Suprapubic skin (tissue), 4 donors: ENCODE measurements at regions not wholly inside any gene's neighbourhood (a gene's known extent, or its start where the extent isn't known, plus 50 kb on each side); places are given as distances from the start of the nearest gene placed in this dataset.
"Not testable (repeated sequence)": the region's sequence is repeated elsewhere in the genome, so short reads cannot be mapped to it uniquely, and the experiment has no call there.

Source experiments
- DNase-seq, 2 donors: peaks; one replicate each; pipeline ENCODE4 v3.0.0-alpha.2; 2019; ENCODE audit warnings: low spot score in 2 of 2
- H3K27ac ChIP-seq: fragments of 200-600 bp; sonication (generic); one replicate; pipeline ENCODE4 v1.5.1; 2019
- H3K27me3 ChIP-seq: fragments of 200-600 bp; sonication (generic); one replicate; pipeline ENCODE4 v1.5.1; 2019
- H3K36me3 ChIP-seq: fragments of 200-600 bp; sonication (generic); one replicate; pipeline ENCODE4 v1.5.1; 2019
- H3K4me1 ChIP-seq: fragments of 200-600 bp; sonication (generic); one replicate; pipeline ENCODE4 v1.5.1; 2019
- H3K4me3 ChIP-seq: fragments of 200-600 bp; sonication (generic); one replicate; pipeline ENCODE4 v1.5.1; 2019; ENCODE audit warnings: mild to moderate bottlenecking
- H3K9me3 ChIP-seq: fragments of 200-600 bp; sonication (generic); one replicate; pipeline ENCODE4 v1.5.1; 2019
- CTCF ChIP-seq, 2 donors: fragments of 200-600 bp in 1 of 2; fragments of 450-650 bp in 1 of 2; sonication (generic) in 1 of 2; IDR thresholded peaks; one replicate each; pipeline ENCODE4 v1.5.1; 2016 to 2019; ENCODE audit warnings: antibody characterized with exemption in 2 of 2, mild to moderate bottlenecking in 1 of 2, moderate library complexity in 1 of 2
- EP300 ChIP-seq: sonication (generic); formaldehyde crosslinking; IDR thresholded peaks from one replicate; pipeline ENCODE4 v1.6.1; 2017; ENCODE audit warnings: antibody characterized with exemption
- POLR2A ChIP-seq, 2 donors: fragments of 450-650 bp; IDR thresholded peaks; one replicate each; pipeline ENCODE4 v1.6.1; 2017; ENCODE audit warnings: antibody characterized with exemption in 2 of 2, mild to moderate bottlenecking in 2 of 2, moderate library complexity in 2 of 2
- POLR2AphosphoS5 ChIP-seq, 3 donors: sonication (generic); formaldehyde crosslinking; IDR thresholded peaks; one replicate each; pipeline ENCODE4 v1.6.1; 2017; ENCODE audit warnings: antibody characterized with exemption in 3 of 3
- WGBS: methylation state at CpG from one replicate; pipeline ENCODE4 v1.1.5; 2018; 5-methylcytosine and 5-hydroxymethylcytosine counted together

GRCh38 chr4:34323549-34324320 is 1920.6 kb downstream of the ARAP2 start:
- Histone ChIP-seq H3K9me3 (peaks cover 5% of the 10 kb centered on the region), H3K4me1 (no peaks in the 10 kb centered on the region), H3K27me3 (no peaks in the 10 kb centered on the region), H3K36me3 (no peaks in the 10 kb centered on the region), H3K4me3 (no peak overlapping the region), H3K27ac (no peak overlapping the region)
- no peak for TF ChIP-seq POLR2A (IDR thresholded peaks at IDR 0.05)
- TF ChIP-seq POLR2AphosphoS5 (IDR thresholded peaks at IDR 0.05): no peak
- TF ChIP-seq EP300: no peak
- TF ChIP-seq CTCF (IDR thresholded peaks at IDR 0.05): no peak
- WGBS: 67% methylated on average over 1 of the region's 1 CpG
- no peak for DNase-seq

GRCh38 chr4:34328939-34329338 is 1915.4 kb downstream of the ARAP2 start:
- no peaks in the 10 kb centered on the region for H3K4me1 ChIP-seq
- TF ChIP-seq POLR2AphosphoS5 (IDR thresholded peaks at IDR 0.05): no peak
- no peak for TF ChIP-seq CTCF (IDR thresholded peaks at IDR 0.05)
- no peak for TF ChIP-seq EP300
- TF ChIP-seq POLR2A (IDR thresholded peaks at IDR 0.05): no peak
- DNase-seq: no peak
- H3K36me3 ChIP-seq: no peaks in the 10 kb centered on the region
- no peak overlapping the region for H3K4me3 ChIP-seq
- H3K9me3 ChIP-seq: no peaks in the 10 kb centered on the region
- 89% methylated on average over 1 of the region's 1 CpG for WGBS
- no peaks in the 10 kb centered on the region for H3K27me3 ChIP-seq
- no peak overlapping the region for H3K27ac ChIP-seq

GRCh38 chr4:34335156-34335555 is 1909.2 kb downstream of the ARAP2 start:
- H3K4me1 ChIP-seq, H3K4me3 ChIP-seq, H3K27me3 ChIP-seq, H3K27ac ChIP-seq, H3K36me3 ChIP-seq, H3K9me3 ChIP-seq, DNase-seq: not testable (repeated sequence)
- 90% methylated on average over 13 of the region's 13 CpGs for WGBS

GRCh38 chr4:34335556-34335955 is 1908.8 kb downstream of the ARAP2 start:
- WGBS: 82% methylated on average over 8 of the region's 22 CpGs
- H3K27ac ChIP-seq, DNase-seq, H3K4me1 ChIP-seq, H3K9me3 ChIP-seq, H3K4me3 ChIP-seq, H3K27me3 ChIP-seq, H3K36me3 ChIP-seq: not testable (repeated sequence)

- no peaks in the 10 kb centered on the region for H3K36me3 ChIP-seq
- TF ChIP-seq POLR2A (IDR thresholded peaks at IDR 0.05): no peak
- no peak for TF ChIP-seq CTCF (IDR thresholded peaks at IDR 0.05)
- TF ChIP-seq EP300: no peak
- TF ChIP-seq POLR2AphosphoS5 (IDR thresholded peaks at IDR 0.05): no peak
- H3K4me3 ChIP-seq: no peak overlapping the region
- H3K27ac ChIP-seq: no peak overlapping the region
- H3K4me1 ChIP-seq: no peaks in the 10 kb centered on the region
- no peaks in the 10 kb centered on the region for H3K27me3 ChIP-seq
- no peaks in the 10 kb centered on the region for H3K9me3 ChIP-seq
- DNase-seq: no peak
Measured at GRCh38 chr4:34362654-34363053, 1881.7 kb downstream of the ARAP2 start.

GRCh38 chr4:34363842-34364241 is 1880.5 kb downstream of the ARAP2 start:
- no peak for TF ChIP-seq POLR2A (IDR thresholded peaks at IDR 0.05)
- TF ChIP-seq EP300: no peak
- TF ChIP-seq CTCF (IDR thresholded peaks at IDR 0.05): no peak
- no peak for TF ChIP-seq POLR2AphosphoS5 (IDR thresholded peaks at IDR 0.05)
- no peaks in the 10 kb centered on the region for H3K4me1 ChIP-seq
- WGBS: 75% methylated on average over 2 of the region's 2 CpGs
- H3K9me3 ChIP-seq: no peaks in the 10 kb centered on the region
- no peak overlapping the region for H3K27ac ChIP-seq
- DNase-seq: no peak
- no peaks in the 10 kb centered on the region for H3K27me3 ChIP-seq
- H3K36me3 ChIP-seq: no peaks in the 10 kb centered on the region
- no peak overlapping the region for H3K4me3 ChIP-seq
